K562 (cell line): ENCODE measurements at regions not wholly inside any gene's neighbourhood (a gene's known extent, or its start where the extent isn't known, plus 50 kb on each side); places are given as distances from the start of the nearest gene placed in this dataset.

ENCODE experiments used
- BACH1 ChIP-seq: fragments of 200-800 bp; sonication (Bioruptor generic); IDR thresholded peaks from 2 replicates; pipeline ENCODE4 v1.6.1; 2016; ENCODE audit warnings: missing genetic modification characterization, missing compliant biosample characterization
- FOXJ2 ChIP-seq: fragments of 200-800 bp; sonication (Bioruptor generic); IDR thresholded peaks from 2 replicates; pipeline ENCODE4 v1.6.1; 2016; ENCODE audit warnings: missing genetic modification characterization, missing compliant biosample characterization
- RBM17 ChIP-seq: fragments of 200-400 bp; formaldehyde crosslinking; IDR thresholded peaks from 2 replicates; pipeline ENCODE4 v1.6.1; 2017; ENCODE audit warnings: low read depth, mild to moderate bottlenecking, low read length, borderline replicate concordance
- ZNF232 ChIP-seq: sonication (generic); formaldehyde crosslinking; IDR thresholded peaks from 2 replicates; pipeline ENCODE4 v1.8.0; 2022; ENCODE audit warnings: mild to moderate bottlenecking, missing genetic modification reagents
- ZNF668 ChIP-seq: fragments of 250-450 bp; sonication (Bioruptor Pico); IDR thresholded peaks from 2 replicates; pipeline ENCODE4 v1.8.0; 2022; ENCODE audit warnings: mild to moderate bottlenecking, inconsistent platforms
- TF ChIP-seq, protein P1 (sequence below): fragments of 250-450 bp; sonication (Bioruptor Pico); IDR thresholded peaks from 2 replicates; pipeline ENCODE4 v1.8.0; 2021; ENCODE audit warnings: moderate library complexity, mild to moderate bottlenecking, inconsistent platforms
- TF ChIP-seq, protein P2 (sequence below): fragments of 450-650 bp; IDR thresholded peaks from 2 replicates; pipeline ENCODE4 v1.6.1; 2016; ENCODE audit warnings: borderline replicate concordance

- TF ChIP-seq, protein P1, sequence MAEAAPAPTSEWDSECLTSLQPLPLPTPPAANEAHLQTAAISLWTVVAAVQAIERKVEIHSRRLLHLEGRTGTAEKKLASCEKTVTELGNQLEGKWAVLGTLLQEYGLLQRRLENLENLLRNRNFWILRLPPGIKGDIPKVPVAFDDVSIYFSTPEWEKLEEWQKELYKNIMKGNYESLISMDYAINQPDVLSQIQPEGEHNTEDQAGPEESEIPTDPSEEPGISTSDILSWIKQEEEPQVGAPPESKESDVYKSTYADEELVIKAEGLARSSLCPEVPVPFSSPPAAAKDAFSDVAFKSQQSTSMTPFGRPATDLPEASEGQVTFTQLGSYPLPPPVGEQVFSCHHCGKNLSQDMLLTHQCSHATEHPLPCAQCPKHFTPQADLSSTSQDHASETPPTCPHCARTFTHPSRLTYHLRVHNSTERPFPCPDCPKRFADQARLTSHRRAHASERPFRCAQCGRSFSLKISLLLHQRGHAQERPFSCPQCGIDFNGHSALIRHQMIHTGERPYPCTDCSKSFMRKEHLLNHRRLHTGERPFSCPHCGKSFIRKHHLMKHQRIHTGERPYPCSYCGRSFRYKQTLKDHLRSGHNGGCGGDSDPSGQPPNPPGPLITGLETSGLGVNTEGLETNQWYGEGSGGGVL (CRISPR knock-in tag): no peak
- TF ChIP-seq ZNF668 (CRISPR knock-in tag) (no peak), RBM17 (no peak), FOXJ2 (tag) (no peak), ZNF232 (no peak), BACH1 (tag) (no peak)
- TF ChIP-seq, protein P2, sequence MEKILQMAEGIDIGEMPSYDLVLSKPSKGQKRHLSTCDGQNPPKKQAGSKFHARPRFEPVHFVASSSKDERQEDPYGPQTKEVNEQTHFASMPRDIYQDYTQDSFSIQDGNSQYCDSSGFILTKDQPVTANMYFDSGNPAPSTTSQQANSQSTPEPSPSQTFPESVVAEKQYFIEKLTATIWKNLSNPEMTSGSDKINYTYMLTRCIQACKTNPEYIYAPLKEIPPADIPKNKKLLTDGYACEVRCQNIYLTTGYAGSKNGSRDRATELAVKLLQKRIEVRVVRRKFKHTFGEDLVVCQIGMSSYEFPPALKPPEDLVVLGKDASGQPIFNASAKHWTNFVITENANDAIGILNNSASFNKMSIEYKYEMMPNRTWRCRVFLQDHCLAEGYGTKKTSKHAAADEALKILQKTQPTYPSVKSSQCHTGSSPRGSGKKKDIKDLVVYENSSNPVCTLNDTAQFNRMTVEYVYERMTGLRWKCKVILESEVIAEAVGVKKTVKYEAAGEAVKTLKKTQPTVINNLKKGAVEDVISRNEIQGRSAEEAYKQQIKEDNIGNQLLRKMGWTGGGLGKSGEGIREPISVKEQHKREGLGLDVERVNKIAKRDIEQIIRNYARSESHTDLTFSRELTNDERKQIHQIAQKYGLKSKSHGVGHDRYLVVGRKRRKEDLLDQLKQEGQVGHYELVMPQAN: no peak
These were observed 261.3 kb upstream of the MOCS1 start (continued) for GRCh38 chr6:40195428-40196134.
